SK-N-SH treated with all-trans-retinoic acid at 6 μM for 48 hours (cell line): ENCODE measurements at regions not wholly inside any gene's neighbourhood (a gene's known extent, or its start where the extent isn't known, plus 50 kb on each side); places are given as distances from the start of the nearest gene placed in this dataset.

Experiments used
- PATZ1 ChIP-seq: fragments of 250-450 bp; sonication (Bioruptor Pico); IDR thresholded peaks from 2 replicates; pipeline ENCODE4 v1.8.0; 2020; ENCODE audit warnings: mild to moderate bottlenecking, moderate library complexity, borderline replicate concordance
- ZNF70 ChIP-seq: fragments of 450-650 bp; formaldehyde crosslinking; IDR thresholded peaks from 2 replicates; pipeline ENCODE4 v1.5.0; 2020; ENCODE audit warnings: mild to moderate bottlenecking, moderate library complexity

DNA sequence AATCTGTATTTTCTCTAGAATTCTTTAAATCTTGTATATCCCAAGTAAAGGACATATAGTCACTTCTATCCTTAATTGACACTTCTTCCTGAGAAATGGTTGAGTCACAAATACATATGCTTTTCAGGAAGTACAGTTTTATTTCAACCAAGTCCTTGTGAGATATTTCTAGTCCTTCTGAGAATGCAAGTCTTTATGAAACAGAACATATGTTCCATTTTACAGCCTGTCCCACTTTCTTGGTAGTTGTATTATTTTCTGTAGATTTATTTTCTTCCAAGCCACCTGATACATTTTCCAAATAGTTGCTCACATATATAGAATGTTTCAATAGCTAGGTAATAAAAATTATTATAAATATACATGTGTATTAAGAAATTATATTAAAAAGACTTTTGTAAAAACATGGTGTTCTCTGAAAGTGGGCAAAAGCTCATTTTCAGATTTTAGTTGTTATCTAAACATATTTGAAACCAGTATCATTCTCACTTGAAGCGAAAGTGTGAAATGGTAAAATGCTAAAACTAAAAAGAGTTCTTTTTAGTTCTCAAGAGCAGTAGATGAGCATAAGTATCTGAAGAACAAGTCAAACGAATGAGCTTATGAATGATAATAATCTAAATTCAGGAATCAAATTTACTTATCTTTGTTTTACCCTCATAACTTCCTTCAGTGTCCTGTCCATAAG lies 468.0 kb downstream of the EPHA5 start:
- TF ChIP-seq PATZ1 (CRISPR knock-in tag), result no peak
- no peak for TF ChIP-seq ZNF70 (CRISPR knock-in tag)
